SK-N-SH treated with all-trans-retinoic acid at 6 μM for 48 hours (cell line): ENCODE measurements at regions not wholly inside any gene's neighbourhood (a gene's known extent, or its start where the extent isn't known, plus 50 kb on each side); places are given as distances from the start of the nearest gene placed in this dataset.

Experiments used
- ARNTL ChIP-seq: fragments of 450-650 bp; formaldehyde crosslinking; IDR thresholded peaks from 2 replicates; pipeline ENCODE4 v1.5.0; 2020; ENCODE audit warnings: low read depth, mild to moderate bottlenecking, moderate library complexity, borderline replicate concordance
- ESRRG ChIP-seq: fragments of 250-450 bp; sonication (Bioruptor Pico); IDR thresholded peaks from 2 replicates; pipeline ENCODE4 v1.6.1; 2021; ENCODE audit warnings: mild to moderate bottlenecking
- GLIS3 ChIP-seq: fragments of 250-450 bp; sonication (Bioruptor Pico); IDR thresholded peaks from 2 replicates; pipeline ENCODE4 v1.5.0; 2020; ENCODE audit warnings: mild to moderate bottlenecking, moderate library complexity
- RARB ChIP-seq: fragments of 250-450 bp; sonication (Bioruptor Pico); IDR thresholded peaks from 2 replicates; pipeline ENCODE4 v1.8.0; 2021; ENCODE audit warnings: mild to moderate bottlenecking, moderate library complexity
- TCF4 ChIP-seq: fragments of 250-450 bp; sonication (Bioruptor Pico); IDR thresholded peaks from 2 replicates; pipeline ENCODE4 v1.8.0; 2021; ENCODE audit warnings: mild to moderate bottlenecking, moderate library complexity, borderline replicate concordance
- ZFP30 ChIP-seq: fragments of 450-650 bp; formaldehyde crosslinking; IDR thresholded peaks from 2 replicates; pipeline ENCODE4 v1.5.0; 2022; ENCODE audit warnings: mild to moderate bottlenecking, moderate library complexity
- ZNF565 ChIP-seq: fragments of 450-650 bp; formaldehyde crosslinking; conservative IDR thresholded peaks from 2 replicates; pipeline ENCODE4 v1.5.0; 2020; ENCODE audit warnings: low read depth, mild to moderate bottlenecking, moderate library complexity
- ZNF70 ChIP-seq: fragments of 450-650 bp; formaldehyde crosslinking; IDR thresholded peaks from 2 replicates; pipeline ENCODE4 v1.5.0; 2020; ENCODE audit warnings: mild to moderate bottlenecking, moderate library complexity
- TF ChIP-seq, protein P1 (sequence below): fragments of 250-450 bp; sonication (Bioruptor Pico); IDR thresholded peaks from 2 replicates; pipeline ENCODE4 v1.8.0; 2020; ENCODE audit warnings: mild to moderate bottlenecking, moderate library complexity, borderline replicate concordance
- TF ChIP-seq, protein P2 (sequence below): fragments of 250-450 bp; sonication (Bioruptor Pico); IDR thresholded peaks from 2 replicates; pipeline ENCODE4 v1.5.1; 2020; ENCODE audit warnings: low read depth, mild to moderate bottlenecking, moderate library complexity
- TF ChIP-seq, protein P3 (sequence below): fragments of 250-450 bp; sonication (Bioruptor Pico); IDR thresholded peaks from 2 replicates; pipeline ENCODE4 v1.5.1; 2021; ENCODE audit warnings: mild to moderate bottlenecking, moderate library complexity
- TF ChIP-seq, protein P4 (sequence below): fragments of 250-450 bp; sonication (Bioruptor Pico); IDR thresholded peaks from 2 replicates; pipeline ENCODE4 v1.8.0; 2021; ENCODE audit warnings: low read depth, mild to moderate bottlenecking, moderate library complexity, borderline replicate concordance

DNA sequence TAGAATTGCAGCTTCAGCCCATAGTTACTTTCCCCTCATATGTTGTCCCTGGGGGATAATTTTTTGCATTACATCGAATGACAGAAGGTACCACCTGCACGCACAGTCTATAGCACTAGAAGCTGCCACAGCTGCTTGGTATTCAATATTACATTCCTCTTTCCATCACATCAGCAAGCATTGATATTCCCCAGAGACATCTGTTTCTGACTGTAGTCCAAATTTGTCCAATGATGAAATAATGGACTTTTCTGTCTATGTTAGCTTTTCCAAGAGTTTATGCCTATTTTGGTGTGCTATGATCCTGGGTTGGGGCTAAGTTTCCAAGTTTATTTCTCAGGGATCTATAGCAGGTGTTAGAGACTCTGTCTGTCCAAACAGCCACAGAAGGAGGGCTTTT, 335.4 kb downstream of the LRIG3 start:
- no peak for TF ChIP-seq TCF4 (CRISPR knock-in tag)
- TF ChIP-seq, protein P1, sequence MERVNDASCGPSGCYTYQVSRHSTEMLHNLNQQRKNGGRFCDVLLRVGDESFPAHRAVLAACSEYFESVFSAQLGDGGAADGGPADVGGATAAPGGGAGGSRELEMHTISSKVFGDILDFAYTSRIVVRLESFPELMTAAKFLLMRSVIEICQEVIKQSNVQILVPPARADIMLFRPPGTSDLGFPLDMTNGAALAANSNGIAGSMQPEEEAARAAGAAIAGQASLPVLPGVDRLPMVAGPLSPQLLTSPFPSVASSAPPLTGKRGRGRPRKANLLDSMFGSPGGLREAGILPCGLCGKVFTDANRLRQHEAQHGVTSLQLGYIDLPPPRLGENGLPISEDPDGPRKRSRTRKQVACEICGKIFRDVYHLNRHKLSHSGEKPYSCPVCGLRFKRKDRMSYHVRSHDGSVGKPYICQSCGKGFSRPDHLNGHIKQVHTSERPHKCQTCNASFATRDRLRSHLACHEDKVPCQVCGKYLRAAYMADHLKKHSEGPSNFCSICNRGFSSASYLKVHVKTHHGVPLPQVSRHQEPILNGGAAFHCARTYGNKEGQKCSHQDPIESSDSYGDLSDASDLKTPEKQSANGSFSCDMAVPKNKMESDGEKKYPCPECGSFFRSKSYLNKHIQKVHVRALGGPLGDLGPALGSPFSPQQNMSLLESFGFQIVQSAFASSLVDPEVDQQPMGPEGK (CRISPR knock-in tag), result no peak
- TF ChIP-seq ZNF70 (CRISPR knock-in tag), result no peak
- TF ChIP-seq, protein P2, sequence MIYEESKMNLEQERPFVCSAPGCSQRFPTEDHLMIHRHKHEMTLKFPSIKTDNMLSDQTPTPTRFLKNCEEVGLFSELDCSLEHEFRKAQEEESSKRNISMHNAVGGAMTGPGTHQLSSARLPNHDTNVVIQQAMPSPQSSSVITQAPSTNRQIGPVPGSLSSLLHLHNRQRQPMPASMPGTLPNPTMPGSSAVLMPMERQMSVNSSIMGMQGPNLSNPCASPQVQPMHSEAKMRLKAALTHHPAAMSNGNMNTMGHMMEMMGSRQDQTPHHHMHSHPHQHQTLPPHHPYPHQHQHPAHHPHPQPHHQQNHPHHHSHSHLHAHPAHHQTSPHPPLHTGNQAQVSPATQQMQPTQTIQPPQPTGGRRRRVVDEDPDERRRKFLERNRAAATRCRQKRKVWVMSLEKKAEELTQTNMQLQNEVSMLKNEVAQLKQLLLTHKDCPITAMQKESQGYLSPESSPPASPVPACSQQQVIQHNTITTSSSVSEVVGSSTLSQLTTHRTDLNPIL (CRISPR knock-in tag), result no peak
- TF ChIP-seq ESRRG (CRISPR knock-in tag), result no peak
- no peak for TF ChIP-seq ZFP30 (CRISPR knock-in tag)
- no peak for TF ChIP-seq RARB
- TF ChIP-seq ZNF565 (CRISPR knock-in tag), result no peak
- TF ChIP-seq, protein P3, sequence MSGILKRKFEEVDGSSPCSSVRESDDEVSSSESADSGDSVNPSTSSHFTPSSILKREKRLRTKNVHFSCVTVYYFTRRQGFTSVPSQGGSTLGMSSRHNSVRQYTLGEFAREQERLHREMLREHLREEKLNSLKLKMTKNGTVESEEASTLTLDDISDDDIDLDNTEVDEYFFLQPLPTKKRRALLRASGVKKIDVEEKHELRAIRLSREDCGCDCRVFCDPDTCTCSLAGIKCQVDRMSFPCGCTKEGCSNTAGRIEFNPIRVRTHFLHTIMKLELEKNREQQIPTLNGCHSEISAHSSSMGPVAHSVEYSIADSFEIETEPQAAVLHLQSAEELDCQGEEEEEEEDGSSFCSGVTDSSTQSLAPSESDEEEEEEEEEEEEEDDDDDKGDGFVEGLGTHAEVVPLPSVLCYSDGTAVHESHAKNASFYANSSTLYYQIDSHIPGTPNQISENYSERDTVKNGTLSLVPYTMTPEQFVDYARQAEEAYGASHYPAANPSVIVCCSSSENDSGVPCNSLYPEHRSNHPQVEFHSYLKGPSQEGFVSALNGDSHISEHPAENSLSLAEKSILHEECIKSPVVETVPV (CRISPR knock-in tag), result no peak
- no peak for TF ChIP-seq ARNTL (CRISPR knock-in tag)
- no peak for TF ChIP-seq GLIS3 (CRISPR knock-in tag)
- TF ChIP-seq, protein P4, sequence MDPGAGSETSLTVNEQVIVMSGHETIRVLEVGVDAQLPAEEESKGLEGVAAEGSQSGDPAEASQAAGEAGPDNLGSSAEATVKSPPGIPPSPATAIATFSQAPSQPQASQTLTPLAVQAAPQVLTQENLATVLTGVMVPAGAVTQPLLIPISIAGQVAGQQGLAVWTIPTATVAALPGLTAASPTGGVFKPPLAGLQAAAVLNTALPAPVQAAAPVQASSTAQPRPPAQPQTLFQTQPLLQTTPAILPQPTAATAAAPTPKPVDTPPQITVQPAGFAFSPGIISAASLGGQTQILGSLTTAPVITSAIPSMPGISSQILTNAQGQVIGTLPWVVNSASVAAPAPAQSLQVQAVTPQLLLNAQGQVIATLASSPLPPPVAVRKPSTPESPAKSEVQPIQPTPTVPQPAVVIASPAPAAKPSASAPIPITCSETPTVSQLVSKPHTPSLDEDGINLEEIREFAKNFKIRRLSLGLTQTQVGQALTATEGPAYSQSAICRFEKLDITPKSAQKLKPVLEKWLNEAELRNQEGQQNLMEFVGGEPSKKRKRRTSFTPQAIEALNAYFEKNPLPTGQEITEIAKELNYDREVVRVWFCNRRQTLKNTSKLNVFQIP, result no peak
